ENCODE measurements at regions not wholly inside any gene's neighbourhood (a gene's known extent, or its start where the extent isn't known, plus 50 kb on each side); places are given as distances from the start of the nearest gene placed in this dataset.
"Not testable (repeated sequence)": the region's sequence is repeated elsewhere in the genome, so short reads cannot be mapped to it uniquely, and the experiment has no call there.

DNA sequence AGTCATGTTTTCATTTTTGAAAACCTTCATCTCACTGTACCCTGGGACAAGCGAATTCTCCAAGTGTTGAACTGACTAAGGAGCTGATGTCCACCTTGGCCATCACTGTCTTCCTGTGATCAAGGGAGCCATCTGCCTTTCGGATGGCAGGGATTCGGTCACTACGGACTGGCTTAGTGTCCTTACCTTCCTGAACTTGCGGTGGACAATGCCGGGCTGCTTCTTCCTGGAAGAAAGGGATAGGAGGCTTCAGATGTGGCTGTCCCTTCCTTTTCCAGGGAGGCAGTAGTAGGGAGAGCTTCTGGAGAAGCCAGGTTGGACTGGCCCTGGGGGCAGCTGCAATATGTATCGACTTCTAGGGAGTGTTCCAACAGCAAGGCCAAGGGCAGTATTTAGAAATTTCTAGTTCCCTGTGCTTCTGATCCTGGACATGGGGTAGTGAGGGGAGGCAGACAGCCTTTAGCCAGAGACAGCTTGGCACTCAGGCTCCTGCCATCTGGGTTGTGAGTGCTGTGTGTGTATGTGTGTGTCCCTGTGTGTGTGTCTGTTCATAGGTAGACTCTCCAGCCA, 114.6 kb downstream of the IER5 start:
- no peak for DNase-seq (ENCODE audit: low spot score)

DNA sequence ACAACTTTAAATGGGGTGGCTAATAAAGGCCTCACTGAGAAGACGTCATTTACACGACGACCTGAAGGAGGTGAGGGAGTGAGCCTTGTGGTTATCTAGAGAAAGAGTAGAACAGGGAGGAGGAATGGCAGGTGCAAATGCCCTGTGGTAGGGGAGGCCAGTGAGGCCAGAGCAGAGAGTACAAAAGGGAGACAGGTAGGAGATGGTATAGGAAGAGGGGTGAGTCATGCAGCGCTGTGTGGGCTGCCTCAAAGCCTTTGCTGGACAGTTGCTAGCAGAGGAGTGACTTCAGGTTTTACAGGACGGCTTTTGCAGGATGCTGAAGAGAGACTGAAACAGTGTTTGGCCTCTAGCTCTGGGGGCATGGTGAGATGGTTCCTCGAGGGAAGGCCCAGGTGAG, 116.0 kb downstream of the IER5 start:
- DNase-seq (ENCODE audit: low spot score), result no peak

DNA sequence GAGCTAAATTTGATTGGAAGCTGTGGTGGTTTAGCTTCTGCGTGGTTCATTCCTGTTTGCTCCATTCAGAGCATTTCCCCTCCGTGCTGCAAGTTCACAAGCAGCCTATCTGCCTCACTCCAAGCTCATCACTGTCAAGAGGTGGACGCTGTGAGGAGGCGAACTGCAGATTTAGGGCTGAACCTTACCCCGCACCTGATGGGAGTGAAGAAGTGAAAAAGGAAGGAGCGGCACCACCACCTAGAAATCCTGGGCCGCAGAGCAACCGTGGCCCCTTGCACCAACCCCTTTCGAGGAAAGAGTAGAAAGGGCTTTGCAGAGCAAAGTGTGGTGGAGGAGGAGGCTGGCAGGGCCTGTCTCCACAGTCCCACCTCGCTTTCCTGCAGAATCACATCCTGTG, 117.4 kb downstream of the IER5 start:
- no peak for DNase-seq (ENCODE audit: low spot score)

DNA sequence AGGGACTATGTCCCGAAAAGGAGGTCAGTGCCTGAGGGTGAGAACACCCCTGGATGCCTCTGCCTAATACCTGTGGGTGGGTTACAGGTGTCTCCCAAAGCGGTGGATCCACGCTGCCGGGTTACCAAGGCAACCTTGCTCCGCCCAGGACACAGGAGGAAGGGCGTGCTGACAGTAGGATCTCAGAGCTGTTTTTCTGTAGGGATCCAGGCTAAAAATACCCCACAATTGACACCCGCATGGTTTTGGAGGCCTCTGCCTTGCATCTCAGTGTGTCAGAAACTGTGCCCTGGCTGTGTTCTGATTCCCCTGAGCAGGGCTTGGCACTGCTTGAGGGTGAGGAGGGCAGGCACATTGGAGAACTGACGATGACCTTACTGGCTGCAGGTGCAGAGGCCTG, 118.0 kb downstream of the IER5 start:
- DNase-seq (ENCODE audit: low spot score), result no peak

DNA sequence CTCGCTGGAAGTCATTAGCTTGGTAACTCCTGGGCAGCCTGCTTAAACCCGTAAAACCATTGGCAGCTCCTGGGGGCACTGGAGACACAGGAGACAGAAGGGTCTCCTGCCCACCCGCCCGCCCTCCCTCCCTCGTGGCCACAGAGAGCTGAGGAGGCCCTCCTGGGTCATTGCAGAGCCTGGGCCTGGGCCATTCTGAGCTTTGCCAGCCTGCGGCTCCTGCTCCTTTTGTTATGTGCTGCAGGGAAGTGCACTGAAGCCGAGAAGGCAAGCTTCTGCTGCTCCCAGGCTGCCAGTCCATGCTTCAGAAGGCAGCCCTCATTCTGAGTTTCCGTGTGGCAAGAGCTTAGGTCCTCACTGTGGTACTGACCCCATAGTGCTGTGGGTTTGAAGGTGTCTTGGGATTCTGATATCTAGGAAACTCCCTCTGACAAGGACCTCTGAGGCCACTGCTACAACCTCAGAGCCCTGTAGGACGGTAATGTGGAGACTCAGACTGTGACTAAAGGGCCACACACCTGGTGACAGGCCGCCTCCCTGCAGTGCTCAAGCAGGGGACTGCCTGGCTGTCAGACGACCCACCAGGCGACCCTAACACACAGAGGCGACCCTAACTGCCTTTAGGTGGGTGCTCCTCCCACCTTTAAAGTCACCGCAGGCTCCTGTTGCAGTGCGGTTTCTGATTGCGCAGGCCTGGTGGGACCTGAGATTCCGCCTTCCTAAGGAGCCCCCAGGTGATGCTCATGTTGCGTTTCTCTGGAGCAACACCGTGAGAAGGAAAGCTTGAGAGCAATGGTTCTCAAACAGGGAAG, 118.7 kb downstream of the IER5 start:
- no peak for DNase-seq (ENCODE audit: low spot score)

DNA sequence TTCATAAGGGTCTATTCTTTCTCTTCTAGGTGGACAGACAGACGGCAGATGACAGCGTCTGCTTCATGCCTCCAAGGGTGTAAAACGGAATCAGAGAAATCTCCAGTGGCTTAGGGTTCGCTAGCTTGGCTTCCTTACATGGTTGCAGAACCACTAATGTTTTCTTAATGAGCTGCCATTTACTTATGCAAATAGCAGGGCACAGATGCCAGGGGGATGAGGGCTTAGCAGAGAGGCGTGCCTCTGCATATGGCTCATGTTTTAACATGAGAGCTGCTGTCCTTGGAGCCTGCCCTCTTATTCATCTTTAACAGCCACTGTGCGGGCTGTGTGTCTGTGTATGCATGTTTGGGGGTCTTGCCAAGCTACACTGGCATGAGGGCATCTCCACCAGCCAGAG, 119.6 kb downstream of the IER5 start:
- no peak for DNase-seq (ENCODE audit: low spot score)

DNA sequence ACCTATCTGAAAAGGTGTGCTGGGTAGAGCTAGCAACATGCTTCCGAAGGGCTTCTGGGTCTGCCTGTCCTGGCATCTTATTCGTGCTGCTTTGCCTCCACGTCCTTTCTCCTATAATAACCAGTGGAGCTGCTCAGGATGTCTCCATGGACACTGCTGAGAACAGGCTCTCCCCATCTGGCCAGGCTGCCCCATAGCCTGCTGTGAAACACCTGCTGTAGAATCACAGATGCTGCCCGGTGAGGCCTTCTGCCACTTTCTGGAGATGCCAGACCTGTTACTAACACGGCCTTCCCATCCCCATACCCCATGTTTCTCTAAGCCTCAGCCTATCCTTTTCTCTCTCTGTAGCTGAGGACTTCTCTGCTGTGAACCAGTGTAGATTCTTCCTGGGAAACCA, 120.5 kb downstream of the IER5 start:
- no peak for DNase-seq (ENCODE audit: low spot score)

DNA sequence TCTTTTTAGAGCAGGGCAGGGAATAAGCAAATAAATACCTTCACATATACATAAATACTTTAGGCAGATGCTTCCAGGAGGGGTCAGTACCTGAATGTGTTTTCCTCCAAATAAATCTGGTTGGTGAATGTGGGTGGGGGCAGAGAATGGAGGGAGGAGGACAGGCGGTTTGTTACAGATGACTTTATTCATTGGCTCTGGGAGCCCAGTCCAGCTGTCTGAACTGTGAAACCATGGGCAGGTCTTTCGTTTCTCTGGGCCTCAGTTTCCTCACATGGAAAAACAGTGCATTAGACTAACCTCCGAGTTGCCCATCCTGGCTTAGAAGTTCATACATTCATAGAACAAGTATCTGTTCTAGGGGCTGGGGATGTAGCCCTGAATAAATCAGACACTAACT, 124.6 kb downstream of the IER5 start:
- DNase-seq (ENCODE audit: low spot score), result no peak

DNA sequence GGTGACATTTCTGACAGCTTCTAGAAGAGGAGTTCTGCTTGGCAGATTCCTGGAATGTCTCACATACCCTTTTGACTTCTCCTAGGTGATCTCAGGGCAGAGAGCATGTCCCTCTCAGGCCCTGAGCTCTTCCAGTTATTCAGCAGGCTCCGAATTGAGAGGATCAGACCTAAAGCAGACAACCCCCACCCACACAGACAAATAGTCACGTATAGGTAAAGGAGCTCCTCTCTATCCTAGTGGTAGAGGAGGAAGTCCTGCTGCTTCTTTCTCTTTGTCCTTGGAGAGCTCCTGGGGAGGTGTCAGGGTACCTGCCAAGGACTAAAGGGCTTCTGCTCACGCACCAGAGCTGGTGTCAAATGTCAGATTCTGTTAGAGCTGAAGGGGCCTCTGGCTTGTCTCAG, 128.1 kb downstream of the IER5 start:
- DNase-seq (ENCODE audit: low spot score), result no peak

DNA sequence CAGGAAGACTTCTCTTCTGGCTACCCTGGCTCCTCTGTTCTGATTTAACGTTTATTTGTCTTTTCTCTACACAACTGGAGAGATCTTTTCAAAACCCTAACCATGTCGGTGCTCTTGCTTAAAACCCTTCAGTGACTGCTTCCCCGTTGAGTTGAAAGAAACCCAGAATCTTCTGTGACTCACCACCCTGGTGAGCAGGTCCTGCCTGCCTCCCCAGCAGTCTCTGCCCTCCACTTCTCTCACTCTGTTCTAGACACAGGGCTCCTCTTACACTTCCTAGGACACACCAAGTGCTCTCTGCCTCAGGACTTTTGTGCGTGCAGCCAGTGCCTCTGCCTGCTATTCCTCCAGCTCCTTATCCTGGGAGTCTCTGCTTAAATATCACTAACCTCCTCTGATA, 131.4 kb downstream of the IER5 start:
- no peak for DNase-seq (ENCODE audit: low spot score)

DNA sequence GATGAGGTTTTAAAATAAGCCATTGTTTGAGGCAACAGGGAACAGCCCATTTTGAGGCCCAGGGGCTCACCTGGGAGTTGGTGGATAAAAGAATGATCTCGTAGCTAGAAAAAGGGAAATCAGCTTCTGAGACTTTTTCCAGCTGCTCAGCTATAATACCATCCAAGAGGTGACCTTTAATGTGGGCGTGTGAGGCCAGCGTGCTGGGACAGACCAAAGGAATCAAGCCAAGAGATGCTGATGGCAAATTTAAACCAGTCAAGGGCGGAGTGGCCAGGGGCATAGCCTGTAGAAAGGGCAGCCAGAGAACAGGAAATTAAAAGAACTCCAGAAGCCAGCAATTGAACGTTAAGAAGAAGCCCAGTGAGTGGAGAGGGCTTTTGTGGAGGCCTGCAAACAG, 132.6 kb downstream of the IER5 start:
- no peak for DNase-seq (ENCODE audit: low spot score)

DNA sequence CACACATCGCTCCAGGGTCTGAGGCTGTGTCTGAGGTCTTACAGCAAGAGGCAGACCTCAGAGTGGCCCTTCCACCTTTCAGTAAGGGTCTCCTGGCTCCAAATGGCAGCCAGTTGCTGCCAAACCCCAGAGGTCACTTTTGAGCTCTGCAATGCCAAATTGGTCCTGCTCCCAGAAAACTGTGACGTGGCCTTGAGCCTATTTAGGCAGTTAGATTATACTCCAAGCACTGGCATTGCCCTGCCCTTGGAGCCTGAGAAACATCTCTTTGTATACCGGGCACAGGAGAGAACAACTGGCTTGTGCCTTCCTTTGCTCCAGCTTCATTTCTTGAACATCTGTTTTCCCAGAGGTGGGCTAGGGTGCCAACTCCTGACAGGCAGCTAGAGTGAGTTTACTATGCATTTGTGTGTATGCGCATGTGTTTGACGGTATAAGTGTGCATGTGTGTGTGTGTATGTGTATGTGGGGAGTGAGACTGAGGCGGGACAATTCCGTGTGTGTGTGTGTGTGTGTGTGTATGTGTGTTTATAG, 134.5 kb downstream of the IER5 start:
- DNase-seq (ENCODE audit: low spot score), result no peak

DNA sequence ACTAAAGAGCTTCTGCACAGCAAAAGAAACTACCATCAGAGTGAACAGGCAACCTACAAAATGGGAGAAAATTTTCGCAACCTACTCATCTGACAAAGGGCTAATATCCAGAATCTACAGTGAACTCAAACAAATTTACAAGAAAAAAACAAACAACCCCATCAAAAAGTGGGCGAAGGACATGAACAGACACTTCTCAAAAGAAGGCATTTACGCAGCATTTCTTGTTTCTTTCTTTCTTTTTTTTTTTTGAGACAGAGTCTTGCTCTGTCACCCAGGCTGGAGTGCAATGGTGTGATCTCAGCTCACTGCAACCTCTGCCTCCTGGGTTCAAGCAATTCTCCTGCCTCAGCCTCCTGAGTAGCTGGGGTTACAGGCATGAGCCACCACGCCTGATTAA, 138.2 kb downstream of the IER5 start:
- DNase-seq (ENCODE audit: low spot score), result not testable (repeated sequence)

DNA sequence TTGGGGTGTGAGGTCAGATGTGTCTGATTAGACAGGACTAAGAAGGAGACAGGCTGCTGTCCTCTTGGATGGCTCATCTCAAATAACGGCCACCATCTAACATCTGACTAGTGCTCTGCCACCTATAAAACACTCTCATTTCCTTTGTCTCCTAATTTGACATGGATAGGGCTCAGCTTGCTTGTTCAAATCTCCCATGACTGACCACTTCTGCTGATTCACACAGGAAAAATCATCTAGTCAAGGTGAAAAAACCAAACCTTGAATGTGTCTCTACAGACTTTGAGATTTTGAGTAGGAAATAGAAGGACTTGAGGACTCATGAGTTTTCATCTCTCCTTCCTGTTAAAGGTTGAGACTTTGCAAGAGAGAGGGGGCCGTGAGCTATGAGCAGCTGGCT, 150.6 kb downstream of the IER5 start:
- no peak for DNase-seq (ENCODE audit: low spot score)

DNA sequence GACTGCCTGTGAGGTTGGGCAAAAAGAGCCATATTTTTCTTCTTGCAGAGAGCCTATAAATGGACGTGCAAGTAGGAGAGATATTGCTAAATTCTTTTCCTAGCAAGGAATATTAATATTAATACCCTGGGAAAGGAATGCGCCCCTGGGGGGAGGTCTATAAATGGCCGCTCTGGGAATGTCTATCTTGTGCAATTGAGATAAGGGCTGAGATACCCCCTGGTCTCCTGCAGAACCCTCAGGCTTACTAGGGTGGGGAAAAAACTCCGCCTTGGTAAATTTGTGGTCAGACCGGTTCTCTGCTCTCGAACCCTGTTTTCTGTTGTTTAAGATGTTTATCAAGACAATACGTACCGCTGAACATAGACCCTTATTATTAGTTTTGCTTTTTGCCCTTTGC, 157.8 kb downstream of the IER5 start:
- DNase-seq (ENCODE audit: low spot score), result not testable (repeated sequence)

DNA sequence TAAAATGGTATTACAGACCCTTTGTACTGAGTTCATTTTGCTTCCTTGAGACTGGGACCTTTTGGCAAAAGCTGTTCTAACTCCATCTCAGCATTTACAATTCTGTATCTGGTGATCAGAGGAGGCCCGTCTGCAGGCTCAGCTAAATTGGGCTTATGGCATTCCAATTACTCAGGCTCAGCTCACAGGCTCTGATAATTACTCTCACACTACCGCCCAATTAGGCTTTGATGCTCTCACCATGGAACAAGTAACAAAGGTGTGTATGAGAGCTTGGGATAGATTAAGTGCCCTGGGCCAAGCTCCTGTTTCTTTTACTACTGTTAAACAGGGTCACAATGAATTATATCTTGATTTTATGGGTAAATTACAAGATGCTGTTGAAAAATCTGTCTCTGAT, 159.9 kb downstream of the IER5 start:
- not testable (repeated sequence) for DNase-seq (ENCODE audit: low spot score)

DNA sequence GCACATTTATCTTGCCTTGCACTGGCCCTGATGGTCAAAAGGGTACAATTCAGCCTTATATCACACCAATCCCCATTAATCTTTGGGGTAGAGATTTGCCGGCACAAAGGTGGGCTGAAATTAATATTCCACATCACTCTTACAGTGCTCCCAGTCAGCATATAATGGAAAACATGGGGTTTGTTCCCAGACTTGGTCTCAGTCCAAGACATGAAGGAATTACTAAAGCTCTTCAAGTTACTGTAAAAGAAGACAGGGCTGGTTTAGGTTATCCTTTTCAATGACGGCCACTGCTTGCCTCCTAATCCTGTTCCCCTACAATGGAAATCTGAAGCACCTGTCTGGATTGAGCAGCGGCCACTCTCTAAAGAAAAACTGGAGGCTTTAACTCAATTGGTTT, 160.7 kb downstream of the IER5 start:
- DNase-seq (ENCODE audit: low spot score), result no peak

DNA sequence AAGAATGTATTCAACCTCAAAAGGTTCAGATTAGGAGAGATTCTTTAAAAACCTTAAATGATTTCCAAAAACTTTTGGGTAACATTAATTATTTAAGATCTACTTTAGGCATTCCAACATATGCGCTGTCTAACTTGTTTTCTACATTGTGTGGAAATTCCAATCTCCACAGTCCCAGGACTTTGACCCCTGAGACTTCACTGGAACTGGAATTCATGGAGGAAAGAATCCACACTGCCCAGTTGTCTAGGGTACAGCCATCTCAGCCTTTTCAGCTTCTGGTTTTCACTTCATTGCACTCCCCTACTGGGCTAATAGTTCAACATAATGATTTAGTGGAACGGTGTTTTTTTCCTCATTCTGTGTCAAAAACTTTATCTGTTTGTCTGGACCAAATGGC, 161.5 kb downstream of the IER5 start:
- no peak for DNase-seq (ENCODE audit: low spot score)

DNA sequence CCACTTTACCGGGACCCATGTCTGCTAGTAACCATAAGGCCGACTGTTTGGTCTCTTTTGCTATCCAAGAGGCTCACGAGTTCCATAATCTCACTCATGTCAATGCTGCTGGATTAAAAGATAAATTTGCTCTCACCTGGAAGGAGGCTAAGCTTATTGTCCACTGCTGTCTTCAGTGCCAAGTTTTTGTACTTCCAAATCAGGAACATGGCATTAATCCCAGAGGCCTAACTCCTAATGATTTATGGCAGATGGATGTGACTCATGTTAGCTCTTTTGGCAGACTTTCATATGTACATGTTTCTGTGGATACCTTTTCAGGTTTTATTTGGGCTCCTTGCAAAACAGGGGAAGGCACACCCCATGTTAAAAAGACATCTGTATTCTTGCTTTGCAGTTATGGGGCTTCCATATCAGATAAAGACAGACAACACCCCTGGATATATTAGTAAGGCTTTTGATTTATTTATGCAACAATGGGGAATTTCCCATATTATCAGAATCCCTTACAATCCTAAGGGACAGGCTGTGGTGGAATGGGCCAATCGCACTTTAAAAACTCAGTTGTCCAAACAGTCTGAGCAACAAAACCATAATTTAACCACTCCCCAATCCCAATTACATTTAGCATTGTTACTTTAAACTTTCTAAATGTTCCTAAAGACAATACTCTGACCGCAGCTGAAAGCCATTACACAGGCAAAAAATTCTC, 162.7 kb downstream of the IER5 start:
- DNase-seq (ENCODE audit: low spot score), result no peak

DNA sequence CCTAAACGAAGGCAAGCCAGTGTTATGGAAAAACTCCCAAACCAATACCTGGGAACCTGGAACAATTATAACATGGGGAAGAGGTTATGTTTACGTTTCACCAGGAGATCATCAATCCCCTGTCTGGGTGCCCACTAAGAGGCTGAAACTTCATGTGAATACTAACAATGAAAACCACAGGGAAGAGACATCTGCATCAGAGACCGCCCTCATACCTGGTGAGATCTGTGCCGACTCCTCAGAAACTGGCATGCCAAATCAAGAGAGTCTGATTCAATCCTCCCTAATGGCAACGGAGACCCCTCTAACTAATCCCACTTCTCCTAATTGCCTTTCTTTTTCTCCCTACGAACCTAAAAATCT, 163.2 kb downstream of the IER5 start:
- no peak for DNase-seq (ENCODE audit: low spot score)

DNA sequence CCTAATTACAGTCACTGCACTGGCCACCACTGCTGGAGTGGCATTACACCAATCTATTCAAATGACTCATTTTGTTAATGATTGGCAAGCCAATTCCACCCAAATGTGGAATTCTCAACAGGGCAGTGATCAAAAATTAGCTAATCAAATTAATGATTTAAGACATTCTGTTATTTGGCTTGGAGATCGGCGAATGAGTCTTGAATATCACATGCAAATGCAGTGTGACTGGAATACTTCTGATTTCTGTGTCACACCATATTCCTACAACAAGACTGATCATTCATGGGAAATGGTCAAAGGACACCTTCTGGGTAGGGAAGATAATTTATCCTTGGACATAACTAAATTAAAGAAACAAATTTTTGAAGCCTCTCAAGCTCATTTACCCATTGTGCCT, 165.1 kb downstream of the IER5 start:
- DNase-seq (ENCODE audit: low spot score), result not testable (repeated sequence)

DNA sequence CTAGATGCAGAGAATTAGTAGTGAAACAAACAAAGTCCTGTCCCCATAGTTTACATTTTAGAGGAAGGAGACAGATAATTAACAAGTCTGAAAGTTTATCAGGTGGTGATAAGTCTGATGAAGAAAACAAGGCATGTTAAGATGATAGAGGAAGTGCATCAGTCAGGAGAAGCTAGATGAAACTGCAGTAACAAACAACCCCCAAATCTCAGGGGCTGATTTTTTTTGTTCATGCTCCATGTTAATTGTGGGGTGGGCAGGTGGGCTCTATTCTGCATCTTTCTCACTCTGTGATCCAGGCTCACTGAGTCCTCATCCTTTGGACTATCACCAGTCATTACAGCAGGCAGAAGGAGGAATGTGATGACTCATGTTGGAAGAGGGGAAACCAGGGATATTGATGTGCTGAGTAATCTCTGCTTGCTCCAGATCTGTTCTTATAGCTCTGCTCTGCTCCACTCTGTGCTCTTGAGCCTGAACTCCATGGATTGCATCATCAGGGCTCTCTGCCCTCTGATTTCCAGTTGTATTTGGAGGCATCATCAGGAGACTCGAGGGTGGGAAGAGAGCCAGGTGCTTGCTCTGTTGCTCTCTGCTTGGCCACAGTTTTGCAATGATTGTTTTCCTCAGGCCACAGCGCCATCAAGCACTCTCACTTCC, 166.9 kb downstream of the IER5 start:
- DNase-seq (ENCODE audit: low spot score), result no peak

DNA sequence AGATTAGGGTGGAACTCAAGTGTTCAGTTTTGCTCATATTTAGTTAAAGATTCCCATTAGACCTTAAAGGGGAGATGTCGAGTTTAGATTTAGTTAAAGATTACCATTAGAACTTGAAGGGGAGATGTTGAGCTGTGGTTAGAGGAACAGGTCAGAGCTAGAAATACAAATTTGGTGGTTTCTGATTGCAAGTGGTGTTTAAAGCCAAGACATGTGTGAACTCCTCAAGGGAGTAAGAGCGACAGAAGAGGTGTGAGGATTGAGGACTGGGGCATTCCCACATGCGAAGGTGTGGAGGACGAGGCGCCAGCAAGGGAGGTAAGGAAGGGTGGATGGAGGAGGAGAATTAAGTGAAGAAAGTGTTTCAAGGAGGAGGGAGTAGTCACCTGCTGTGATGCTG, 168.6 kb downstream of the IER5 start:
- DNase-seq (ENCODE audit: low spot score), result no peak

Data from activated CD4-positive, alpha-beta T cell treated with anti-CD3 and anti-CD28 coated beads, Interleukin-2, Interleukin-4, amounts not matched to agents 100 ng/mL and 50 ng/mL, durations not matched to agents 16 hours and 8 hours (primary cell).